HS-5 (cell line): ENCODE measurements at regions not wholly inside any gene's neighbourhood (a gene's known extent, or its start where the extent isn't known, plus 50 kb on each side); places are given as distances from the start of the nearest gene placed in this dataset.

Source experiments
- DNase-seq: peaks from one replicate; pipeline ENCODE4 v3.0.0-alpha.2; 2012; ENCODE audit warnings: low read depth

- DNase-seq: no peak
Measured at GRCh38 chr7:25923741-25924460, 228.1 kb upstream of the NFE2L3 start.

- no peak for DNase-seq
Measured at GRCh38 chr7:25926009-25926408, 226.0 kb upstream of the NFE2L3 start.

GRCh38 chr7:25926451-25926850 lies 225.5 kb upstream of the NFE2L3 start:
- no peak for DNase-seq

GRCh38 chr7:25926891-25927625 lies 224.9 kb upstream of the NFE2L3 start:
- no peak for DNase-seq

GRCh38 chr7:25927626-25927978 lies 224.4 kb upstream of the NFE2L3 start:
- no peak for DNase-seq

GRCh38 chr7:25928549-25929330 lies 223.3 kb upstream of the NFE2L3 start:
- DNase-seq: no peak

GRCh38 chr7:25929448-25929847 lies 222.6 kb upstream of the NFE2L3 start:
- no peak for DNase-seq

- no peak for DNase-seq
Measured at GRCh38 chr7:25930492-25931048, 221.4 kb upstream of the NFE2L3 start.

- DNase-seq: no peak
Measured at GRCh38 chr7:25931156-25931555, 220.8 kb upstream of the NFE2L3 start.

- no peak for DNase-seq
Measured at GRCh38 chr7:25933921-25934320, 218.1 kb upstream of the NFE2L3 start.

- no peak for DNase-seq
Measured at GRCh38 chr7:25940086-25940906, 211.7 kb upstream of the NFE2L3 start.

GRCh38 chr7:25944777-25945515 lies 207.1 kb upstream of the NFE2L3 start:
- DNase-seq: no peak

GRCh38 chr7:25945608-25946007 lies 206.4 kb upstream of the NFE2L3 start:
- no peak for DNase-seq

GRCh38 chr7:25946181-25946580 lies 205.8 kb upstream of the NFE2L3 start:
- DNase-seq: no peak

- no peak for DNase-seq
Measured at GRCh38 chr7:25947669-25948516, 204.1 kb upstream of the NFE2L3 start.

GRCh38 chr7:25949736-25950487 lies 202.1 kb upstream of the NFE2L3 start:
- no peak for DNase-seq

GRCh38 chr7:25950488-25951413 lies 201.2 kb upstream of the NFE2L3 start:
- peak; percentile 79 for DNase-seq
